Smooth muscle cell (in vitro differentiated cells): ENCODE measurements at regions not wholly inside any gene's neighbourhood (a gene's known extent, or its start where the extent isn't known, plus 50 kb on each side); places are given as distances from the start of the nearest gene placed in this dataset.

Experiments
- DNase-seq: peaks from one replicate; lab custom pipeline; 2025; ENCODE audit not compliant: unreplicated experiment; lab: John Stamatoyannopoulos, UW
- H2AFZ ChIP-seq: fragments of 200-600 bp; sonication (generic); 2 replicates; pipeline ENCODE4 v1.6.0; 2016; ENCODE audit warnings: antibody characterized with exemption, low read depth, mild to moderate bottlenecking
- H3F3A ChIP-seq: fragments of 200-600 bp; sonication (generic); 2 replicates; pipeline ENCODE4 v1.6.0; 2017; ENCODE audit warnings: antibody characterized with exemption, low read depth
- H3K27ac ChIP-seq: fragments of 200-600 bp; sonication (generic); 2 replicates; pipeline ENCODE4 v1.5.1; 2016; ENCODE audit warnings: low read depth, mild to moderate bottlenecking
- H3K27me3 ChIP-seq: fragments of 200-600 bp; sonication (generic); 2 replicates; pipeline ENCODE4 v1.6.1; 2016; ENCODE audit warnings: low read depth, mild to moderate bottlenecking
- H3K36me3 ChIP-seq: fragments of 200-600 bp; sonication (generic); 2 replicates; pipeline ENCODE4 v1.5.1; 2016; ENCODE audit warnings: low read depth
- H3K4me1 ChIP-seq: fragments of 200-600 bp; sonication (generic); 2 replicates; pipeline ENCODE4 v1.5.1; 2016; ENCODE audit warnings: low read depth
- H3K4me2 ChIP-seq: fragments of 200-600 bp; sonication (generic); 2 replicates; pipeline ENCODE4 v1.6.0; 2016; ENCODE audit warnings: mild to moderate bottlenecking
- H3K4me3 ChIP-seq: fragments of 200-600 bp; sonication (generic); 2 replicates; pipeline ENCODE4 v1.5.1; 2016; ENCODE audit warnings: mild to moderate bottlenecking
- H3K79me2 ChIP-seq: fragments of 200-600 bp; sonication (generic); 2 replicates; pipeline ENCODE4 v1.6.0; 2016; ENCODE audit warnings: low read depth, mild to moderate bottlenecking
- H3K9ac ChIP-seq: fragments of 200-600 bp; sonication (generic); 2 replicates; pipeline ENCODE4 v1.6.0; 2016; ENCODE audit warnings: low read depth
- H3K9me3 ChIP-seq: fragments of 200-600 bp; sonication (generic); replicated peaks from 2 replicates; pipeline ENCODE4 v1.5.1; 2016; ENCODE audit warnings: low read depth
- H4K20me1 ChIP-seq: fragments of 200-600 bp; sonication (generic); 2 replicates; pipeline ENCODE4 v1.6.0; 2016; ENCODE audit warnings: low read depth
- CTCF ChIP-seq: fragments of 200-600 bp; sonication (generic); IDR thresholded peaks from 2 replicates; pipeline ENCODE4 v1.5.1; 2017; ENCODE audit warnings: borderline replicate concordance, mild to moderate bottlenecking, antibody characterized with exemption; ENCODE audit not compliant: insufficient read depth, poor library complexity, severe bottlenecking
- WGBS: methylation state at CpG from one replicate; pipeline ENCODE4 v1.1.7; 2016; ENCODE audit warnings: low lambda C conversion rate; 5-methylcytosine and 5-hydroxymethylcytosine counted together

GRCh38 chr6:88366672-88367071 is 200.5 kb upstream of the CNR1 start:
- Histone ChIP-seq H2AFZ (no peak overlapping the region), H3F3A (no peaks in the 10 kb centered on the region), H3K4me2 (no peak overlapping the region), H3K9ac (no peak overlapping the region), H3K4me3 (no peak overlapping the region), H4K20me1 (no peaks in the 10 kb centered on the region), H3K79me2 (no peaks in the 10 kb centered on the region), H3K27ac (no peak overlapping the region), H3K27me3 (peaks cover 5% of the 10 kb centered on the region), H3K36me3 (no peaks in the 10 kb centered on the region), H3K9me3 (no peaks in the 10 kb centered on the region), H3K4me1 (no peaks in the 10 kb centered on the region)
- TF ChIP-seq CTCF = no peak
- no peak for DNase-seq
- WGBS = 96% methylated on average over 2 of the region's 2 CpGs

GRCh38 chr6:88365656-88366055 is 199.5 kb upstream of the CNR1 start:
- no peaks in the 10 kb centered on the region for H3K36me3 ChIP-seq
- H3K27me3 ChIP-seq = no peaks in the 10 kb centered on the region
- no peak overlapping the region for H2AFZ ChIP-seq
- no peak overlapping the region for H3K27ac ChIP-seq
- WGBS = 90% methylated on average over 2 of the region's 2 CpGs
- H4K20me1 ChIP-seq = no peaks in the 10 kb centered on the region
- no peaks in the 10 kb centered on the region for H3K9me3 ChIP-seq
- H3K4me2 ChIP-seq = no peak overlapping the region
- TF ChIP-seq CTCF = no peak
- no peak overlapping the region for H3K4me3 ChIP-seq
- no peaks in the 10 kb centered on the region for H3K4me1 ChIP-seq
- no peaks in the 10 kb centered on the region for H3K79me2 ChIP-seq
- no peak overlapping the region for H3K9ac ChIP-seq
- no peak for DNase-seq
- H3F3A ChIP-seq = no peaks in the 10 kb centered on the region

- Histone ChIP-seq H3K9ac (no peak overlapping the region), H3K4me3 (no peak overlapping the region), H2AFZ (no peak overlapping the region), H4K20me1 (no peaks in the 10 kb centered on the region), H3F3A (no peaks in the 10 kb centered on the region), H3K36me3 (no peaks in the 10 kb centered on the region), H3K79me2 (no peaks in the 10 kb centered on the region), H3K27ac (no peak overlapping the region), H3K4me1 (no peaks in the 10 kb centered on the region), H3K9me3 (no peaks in the 10 kb centered on the region), H3K27me3 (no peaks in the 10 kb centered on the region), H3K4me2 (no peak overlapping the region)
- WGBS = 94% methylated on average over 2 of the region's 2 CpGs
- DNase-seq = no peak
- no peak for TF ChIP-seq CTCF
Measured at GRCh38 chr6:88365230-88365629, 199.1 kb upstream of the CNR1 start.

- Histone ChIP-seq H3K4me3 (no peak overlapping the region), H3K9ac (no peak overlapping the region), H3K36me3 (no peaks in the 10 kb centered on the region), H3K9me3 (no peaks in the 10 kb centered on the region), H4K20me1 (no peaks in the 10 kb centered on the region), H3K4me2 (no peak overlapping the region), H2AFZ (no peak overlapping the region), H3F3A (no peaks in the 10 kb centered on the region), H3K4me1 (no peaks in the 10 kb centered on the region), H3K79me2 (no peaks in the 10 kb centered on the region), H3K27me3 (no peaks in the 10 kb centered on the region), H3K27ac (no peak overlapping the region)
- TF ChIP-seq CTCF = no peak
- WGBS = 96% methylated on average over 4 of the region's 4 CpGs
- DNase-seq = no peak
Measured at GRCh38 chr6:88361754-88362153, 195.6 kb upstream of the CNR1 start.
